Adrenal gland (tissue), 5 donors: ENCODE measurements at regions not wholly inside any gene's neighbourhood (a gene's known extent, or its start where the extent isn't known, plus 50 kb on each side); places are given as distances from the start of the nearest gene placed in this dataset.

Source experiments
- CTCF ChIP-seq, 6 experiments: fragments of 450-650 bp in 4 of 6; fragments of 200-600 bp in 2 of 6; sonication (generic) in 1 of 6; IDR thresholded peaks; 1 replicate in 5 of 6; 2 replicates in 1 of 6; pipeline versions ENCODE4 v1.5.1 to v1.8.0; 2016 to 2021; ENCODE audit warnings: antibody characterized with exemption in 6 of 6, mild to moderate bottlenecking in 2 of 6, moderate library complexity in 1 of 6
- POLR2A ChIP-seq, 2 donors: fragments of 450-650 bp; IDR thresholded peaks; one replicate each; pipeline ENCODE4 v1.6.1; 2017; ENCODE audit warnings: antibody characterized with exemption in 2 of 2, mild to moderate bottlenecking in 2 of 2, moderate library complexity in 1 of 2
- donor health status: DM: no; HTN: no; CAD: no.

- TF ChIP-seq CTCF (IDR thresholded peaks at IDR 0.05) (no peak), POLR2A (IDR thresholded peaks at IDR 0.05) (no peak)
These were observed 371.5 kb upstream of the PODXL start for GRCh38 chr7:131927770-131928423.
